GM19467 (cell line): ENCODE measurements at regions not wholly inside any gene's neighbourhood (a gene's known extent, or its start where the extent isn't known, plus 50 kb on each side); places are given as distances from the start of the nearest gene placed in this dataset.

Experiments used
- ATAC-seq: cut with Tn5 transposase; IDR thresholded peaks from one replicate; pipeline ENCODE4 v1.9.1; 2021; ENCODE audit warnings: mild to moderate bottlenecking, moderate library complexity; ENCODE audit not compliant: unreplicated experiment

DNA sequence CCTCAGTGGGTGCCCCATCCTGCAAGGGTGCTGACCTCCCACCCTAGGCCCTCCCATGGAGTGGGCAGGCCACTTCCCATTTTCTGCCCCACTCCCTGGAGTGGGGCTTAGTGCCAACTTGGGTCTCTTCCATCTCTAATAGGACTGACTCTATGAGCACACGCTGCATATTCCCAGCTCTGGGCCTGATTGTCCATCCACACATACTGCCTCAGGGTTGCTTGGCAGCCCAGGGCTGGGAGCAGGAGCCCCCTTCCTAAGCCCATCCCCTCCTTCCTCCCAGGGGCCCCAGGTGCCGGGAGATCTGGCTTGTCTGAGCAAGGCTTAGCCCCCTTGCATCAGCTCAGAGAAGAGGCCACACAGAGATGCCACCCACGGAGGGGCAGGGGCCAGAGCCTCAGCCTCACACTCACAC is 55.1 kb downstream of the PJA1 start:
- no peak for ATAC-seq

- ATAC-seq, result no peak
These were observed 55.5 kb downstream of the PJA1 start for GRCh38 chrX:69109706-69110105.

GRCh38 chrX:69109036-69109663 is 56.1 kb downstream of the PJA1 start:
- no peak for ATAC-seq

- no peak for ATAC-seq
These were observed 57.4 kb downstream of the PJA1 start for GRCh38 chrX:69107747-69108401.

- ATAC-seq, result no peak
These were observed 58.0 kb downstream of the PJA1 start for GRCh38 chrX:69107231-69107739.

DNA sequence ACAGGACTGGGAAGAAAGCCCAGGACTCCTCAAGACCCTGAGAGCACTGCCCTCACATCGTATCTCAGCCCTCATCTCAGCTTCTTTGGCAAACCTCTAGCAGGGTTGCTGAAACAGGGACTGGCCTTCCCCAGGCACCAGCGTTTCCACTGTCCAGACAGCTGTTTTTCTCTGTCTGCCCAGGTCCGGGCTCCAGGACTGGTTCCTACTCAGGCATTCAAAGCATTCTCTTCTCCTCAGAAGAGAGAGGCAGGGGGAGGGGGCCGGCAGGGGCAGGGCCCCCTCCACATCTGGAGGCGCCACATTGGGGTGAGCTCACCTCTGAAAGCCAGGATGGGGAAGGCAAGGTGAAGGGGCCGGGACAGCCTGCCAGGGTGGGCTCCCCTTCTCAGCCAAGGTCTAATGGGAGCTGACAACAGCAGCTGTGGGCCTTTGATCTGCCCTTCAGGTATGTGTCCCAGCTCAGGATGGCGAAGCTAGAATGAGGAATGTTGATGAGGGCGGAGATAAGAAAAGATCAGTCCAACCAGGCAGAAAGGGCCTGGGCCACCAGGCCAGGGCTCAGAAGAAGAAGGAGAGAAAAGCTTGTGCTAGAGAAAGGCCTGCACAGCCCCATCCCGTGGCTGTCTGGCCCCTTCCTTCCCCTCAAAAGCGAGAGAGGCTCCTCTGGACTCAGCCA is 60.4 kb downstream of the PJA1 start:
- ATAC-seq, result no peak

GRCh38 chrX:69103539-69103938 is 61.7 kb downstream of the PJA1 start:
- no peak for ATAC-seq

GRCh38 chrX:69102612-69103194 is 62.5 kb downstream of the PJA1 start:
- ATAC-seq, result no peak

- no peak for ATAC-seq
These were observed 63.5 kb downstream of the PJA1 start for GRCh38 chrX:69101683-69102251.

GRCh38 chrX:69100478-69100877 is 64.8 kb downstream of the PJA1 start:
- no peak for ATAC-seq

GRCh38 chrX:69097451-69098236 is 67.6 kb downstream of the PJA1 start:
- no peak for ATAC-seq

- no peak for ATAC-seq
These were observed 68.3 kb downstream of the PJA1 start for GRCh38 chrX:69096963-69097362.

- ATAC-seq, result no peak
These were observed 70.1 kb downstream of the PJA1 start for GRCh38 chrX:69094977-69095669.

- no peak for ATAC-seq
These were observed 71.0 kb downstream of the PJA1 start for GRCh38 chrX:69093960-69094871.

GRCh38 chrX:69090022-69090421 is 75.2 kb downstream of the PJA1 start:
- ATAC-seq, result no peak

DNA sequence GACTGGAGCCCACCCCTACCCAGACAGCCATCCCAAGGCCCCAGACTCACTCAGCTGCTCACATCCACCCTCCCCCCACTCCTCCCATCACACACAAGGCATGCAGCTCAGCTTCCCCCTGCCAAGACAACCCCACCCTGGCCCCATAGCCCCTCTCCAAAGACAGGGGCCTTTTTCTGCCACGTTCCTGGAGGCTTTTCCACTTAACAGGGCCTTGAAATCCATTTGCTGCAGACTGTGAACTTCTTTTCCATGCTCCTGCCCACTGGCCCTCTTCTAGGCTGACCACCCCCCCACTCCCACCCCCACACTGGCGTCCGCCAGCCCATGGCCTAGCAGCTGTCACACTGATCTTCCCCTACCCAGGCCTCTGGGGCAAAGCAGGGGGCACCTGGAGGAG is 76.0 kb downstream of the PJA1 start:
- no peak for ATAC-seq

DNA sequence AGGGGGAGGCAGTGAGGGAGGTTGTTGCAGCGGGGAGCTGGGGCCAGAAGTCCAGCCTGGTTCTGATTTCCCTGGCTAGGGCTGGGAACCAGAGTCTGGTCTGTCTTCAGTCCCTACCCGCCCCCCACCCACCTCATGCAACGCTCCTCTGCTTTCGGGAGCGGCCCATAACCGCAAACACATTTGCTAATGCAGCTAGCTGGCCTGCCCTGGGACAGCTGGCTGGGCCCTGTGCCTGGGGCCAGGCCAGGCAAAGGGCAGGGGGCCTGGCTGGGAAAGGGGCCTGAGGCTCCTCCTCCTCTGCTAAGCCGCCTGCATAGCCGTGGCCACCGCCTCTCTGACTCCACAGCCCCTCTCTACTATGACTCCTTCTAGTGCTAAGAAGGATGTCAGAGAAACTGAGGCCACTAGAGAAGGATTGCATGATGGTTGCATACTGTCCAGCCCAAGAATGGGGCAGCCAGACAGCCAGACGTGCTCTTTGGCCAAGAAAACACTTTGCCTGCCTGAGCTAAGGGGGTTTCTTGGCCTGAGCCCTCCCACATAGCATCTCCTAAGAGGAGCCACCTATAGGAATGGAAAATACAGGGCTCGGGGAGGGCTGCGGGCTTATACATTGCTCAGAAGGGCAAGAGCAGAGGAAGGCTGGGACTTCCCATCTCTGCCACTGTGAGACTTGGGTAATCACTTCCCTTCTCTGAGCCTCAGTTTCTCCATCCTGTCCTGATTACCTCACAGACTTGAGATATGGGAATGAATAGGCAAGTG is 76.9 kb downstream of the PJA1 start:
- ATAC-seq, result no peak

- no peak for ATAC-seq
These were observed 79.4 kb downstream of the PJA1 start for GRCh38 chrX:69085826-69086225.
